ENCODE measurements at regions not wholly inside any gene's neighbourhood (a gene's known extent, or its start where the extent isn't known, plus 50 kb on each side); places are given as distances from the start of the nearest gene placed in this dataset.

DNA sequence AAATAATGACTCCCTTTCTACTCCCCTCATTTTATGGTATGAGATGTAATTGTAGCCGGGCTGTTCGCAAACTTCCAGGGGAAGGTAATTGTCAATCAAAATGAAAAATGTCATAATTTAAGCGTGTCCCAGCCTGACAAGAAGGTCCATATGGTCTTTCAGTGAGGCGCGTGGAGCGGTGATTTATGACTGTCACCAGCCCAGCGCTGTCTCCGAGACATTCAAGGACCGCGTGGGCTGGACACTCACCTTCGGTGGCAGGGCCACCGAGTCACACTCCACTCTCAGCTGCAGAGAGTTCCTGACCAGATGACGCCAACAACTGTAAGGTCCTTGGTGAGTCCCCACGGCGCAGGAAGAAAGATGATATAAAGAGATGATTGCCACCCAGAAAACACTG, 157.7 kb upstream of the TNRC6C start:
- H3K36me3 Mint-ChIP-seq (ENCODE audit: low read depth), result no peaks in the 10 kb centered on the region
- H3K4me3 Mint-ChIP-seq, result no peak overlapping the region
- no peak for DNase-seq (ENCODE audit: low read depth, low spot score)
- peaks cover 33% of the 10 kb centered on the region for H3K27me3 Mint-ChIP-seq (ENCODE audit: low read depth)
- H3K27ac Mint-ChIP-seq (ENCODE audit: unreplicated experiment), result no peak overlapping the region
- TF ChIP-seq, protein P1, sequence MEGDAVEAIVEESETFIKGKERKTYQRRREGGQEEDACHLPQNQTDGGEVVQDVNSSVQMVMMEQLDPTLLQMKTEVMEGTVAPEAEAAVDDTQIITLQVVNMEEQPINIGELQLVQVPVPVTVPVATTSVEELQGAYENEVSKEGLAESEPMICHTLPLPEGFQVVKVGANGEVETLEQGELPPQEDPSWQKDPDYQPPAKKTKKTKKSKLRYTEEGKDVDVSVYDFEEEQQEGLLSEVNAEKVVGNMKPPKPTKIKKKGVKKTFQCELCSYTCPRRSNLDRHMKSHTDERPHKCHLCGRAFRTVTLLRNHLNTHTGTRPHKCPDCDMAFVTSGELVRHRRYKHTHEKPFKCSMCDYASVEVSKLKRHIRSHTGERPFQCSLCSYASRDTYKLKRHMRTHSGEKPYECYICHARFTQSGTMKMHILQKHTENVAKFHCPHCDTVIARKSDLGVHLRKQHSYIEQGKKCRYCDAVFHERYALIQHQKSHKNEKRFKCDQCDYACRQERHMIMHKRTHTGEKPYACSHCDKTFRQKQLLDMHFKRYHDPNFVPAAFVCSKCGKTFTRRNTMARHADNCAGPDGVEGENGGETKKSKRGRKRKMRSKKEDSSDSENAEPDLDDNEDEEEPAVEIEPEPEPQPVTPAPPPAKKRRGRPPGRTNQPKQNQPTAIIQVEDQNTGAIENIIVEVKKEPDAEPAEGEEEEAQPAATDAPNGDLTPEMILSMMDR (conservative IDR thresholded peaks at IDR 0.05), result no peak
- peaks cover 21% of the 10 kb centered on the region for H3K4me1 Mint-ChIP-seq
- no peaks in the 10 kb centered on the region for H3K9me3 Mint-ChIP-seq

- no peak overlapping the region for H3K4me3 Mint-ChIP-seq
- H3K4me1 Mint-ChIP-seq, result peaks cover 21% of the 10 kb centered on the region
- no peaks in the 10 kb centered on the region for H3K9me3 Mint-ChIP-seq
These were observed 156.8 kb upstream of the TNRC6C start for GRCh38 chr17:77801545-77802332.

DNA sequence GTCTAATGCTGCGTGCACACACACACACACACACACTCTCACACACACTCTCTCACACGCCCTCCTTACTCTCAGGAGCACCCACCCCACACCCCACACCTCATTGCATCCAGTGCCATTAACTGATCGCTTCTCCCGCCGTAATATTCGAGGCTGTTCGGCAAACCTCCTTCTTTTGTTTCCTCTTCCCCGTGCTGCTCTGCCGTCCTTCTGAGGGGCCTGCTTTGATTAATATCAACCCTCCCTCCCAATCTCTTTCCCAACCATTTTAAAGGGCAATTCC, 156.2 kb upstream of the TNRC6C start:
- DNase-seq (ENCODE audit: low read depth, low spot score), result no peak
- no peak overlapping the region for H3K4me3 Mint-ChIP-seq
- TF ChIP-seq, protein P1 (conservative IDR thresholded peaks at IDR 0.05), result no peak
- H3K9me3 Mint-ChIP-seq, result no peaks in the 10 kb centered on the region
- H3K4me1 Mint-ChIP-seq, result peaks cover 21% of the 10 kb centered on the region
- no peaks in the 10 kb centered on the region for H3K36me3 Mint-ChIP-seq (ENCODE audit: low read depth)
- no peak overlapping the region for H3K27ac Mint-ChIP-seq (ENCODE audit: unreplicated experiment)
- peaks cover 33% of the 10 kb centered on the region for H3K27me3 Mint-ChIP-seq (ENCODE audit: low read depth)

More at GRCh38 chr17:77801545-77802332, 156.8 kb upstream of the TNRC6C start:
- TF ChIP-seq, protein P1 (conservative IDR thresholded peaks at IDR 0.05), result no peak
- Mint-ChIP-seq H3K27ac (ENCODE audit: unreplicated experiment) (no peak overlapping the region), H3K36me3 (ENCODE audit: low read depth) (no peaks in the 10 kb centered on the region), H3K27me3 (ENCODE audit: low read depth) (peaks cover 33% of the 10 kb centered on the region)
- DNase-seq (ENCODE audit: low read depth, low spot score), result no peak

DNA sequence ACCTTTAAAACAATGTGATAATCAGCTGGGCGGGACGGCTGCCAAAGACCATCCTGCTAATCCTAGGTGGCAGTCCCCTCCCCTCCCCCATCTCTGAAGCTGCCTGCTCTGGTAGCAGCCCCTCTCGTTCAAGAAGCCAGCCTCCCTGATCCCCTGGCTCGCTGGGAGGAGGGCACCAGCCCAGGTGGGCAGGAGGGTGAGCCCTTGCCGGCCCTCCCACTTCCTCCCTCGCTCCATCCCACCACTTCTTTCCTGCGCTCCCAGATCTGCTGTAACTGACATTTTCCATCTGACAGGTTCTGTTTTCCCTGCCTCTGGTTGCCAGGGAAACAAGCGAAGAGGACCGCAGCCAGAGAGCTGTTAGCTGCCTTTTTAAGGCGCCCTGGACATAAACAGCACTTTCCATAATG, 155.7 kb upstream of the TNRC6C start:
- TF ChIP-seq, protein P1 (conservative IDR thresholded peaks at IDR 0.05), result no peak
- peak overlapping the region; percentile 36 for H3K27ac Mint-ChIP-seq (ENCODE audit: unreplicated experiment)
- peaks cover 33% of the 10 kb centered on the region for H3K27me3 Mint-ChIP-seq (ENCODE audit: low read depth)
- no peaks in the 10 kb centered on the region for H3K36me3 Mint-ChIP-seq (ENCODE audit: low read depth)
- no peaks in the 10 kb centered on the region for H3K9me3 Mint-ChIP-seq
- H3K4me3 Mint-ChIP-seq, result no peak overlapping the region
- peaks cover 21% of the 10 kb centered on the region for H3K4me1 Mint-ChIP-seq
- DNase-seq (ENCODE audit: low read depth, low spot score), result no peak

DNA sequence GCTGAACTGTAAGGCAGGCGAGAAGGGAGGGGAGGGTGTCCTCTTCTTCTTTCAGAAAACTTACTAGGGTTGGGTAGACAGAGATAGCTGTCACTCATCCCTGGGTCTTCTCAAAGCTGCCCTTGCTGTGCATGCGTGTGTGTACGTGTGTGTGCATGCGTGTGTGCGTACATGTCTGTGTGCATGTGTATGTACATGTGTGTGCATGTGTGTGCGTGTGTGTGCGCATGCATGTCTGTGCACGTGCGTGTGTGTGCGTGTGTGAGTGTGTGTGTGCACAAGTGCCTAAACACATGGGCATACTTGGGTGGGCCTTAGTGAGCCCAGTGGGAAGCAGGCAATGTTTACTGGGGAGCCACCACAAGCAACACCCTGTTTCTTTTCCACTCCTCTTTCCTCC, 154.8 kb upstream of the TNRC6C start:
- Mint-ChIP-seq H3K27me3 (ENCODE audit: low read depth) (peaks cover 33% of the 10 kb centered on the region), H3K27ac (ENCODE audit: unreplicated experiment) (peak overlapping the region; percentile 89), H3K4me1 (peaks cover 21% of the 10 kb centered on the region), H3K9me3 (peaks cover 2% of the 10 kb centered on the region), H3K36me3 (ENCODE audit: low read depth) (no peaks in the 10 kb centered on the region), H3K4me3 (no peak overlapping the region)
- DNase-seq (ENCODE audit: low read depth, low spot score), result no peak
- TF ChIP-seq, protein P1 (conservative IDR thresholded peaks at IDR 0.05), result no peak

Data from neural crest cell (in vitro differentiated cells).